SK-N-SH (cell line): ENCODE measurements at regions not wholly inside any gene's neighbourhood (a gene's known extent, or its start where the extent isn't known, plus 50 kb on each side); places are given as distances from the start of the nearest gene placed in this dataset.

Experiments
- CTCF ChIA-PET: fragments of 300-600, 350-600 bp; formaldehyde crosslinking; extraction: SDS; loops from one replicate; lab custom pipeline; 2021; lab: Yijun Ruan, JAX
- POLR2A ChIA-PET: fragments of 350-600 bp; sonication (Branson Sonifier 250); formaldehyde crosslinking; extraction: SDS; loops from one replicate; lab custom pipeline; 2020; ENCODE audit warnings: antibody characterized with exemption, inconsistent platforms; lab: Yijun Ruan, JAX
- DNase-seq: peaks from one replicate; pipeline ENCODE4 v3.0.0; 2012
- H2AFZ ChIP-seq: fragments of 200-600 bp; sonication (generic); 2 replicates; pipeline ENCODE4 v1.8.1; 2016; ENCODE audit warnings: antibody characterized with exemption, mild to moderate bottlenecking, low read depth
- H3F3A ChIP-seq: fragments of 200-600 bp; sonication (generic); replicated peaks from 2 replicates; pipeline ENCODE3; 2016; ENCODE audit warnings: antibody characterized with exemption, mild to moderate bottlenecking; ENCODE audit not compliant: insufficient read depth
- H3K27ac ChIP-seq, 2 experiments: fragments of 200-500 bp in 1 of 2; fragments of 200-600 bp in 1 of 2; sonication (Bioruptor generic) in 1 of 2; sonication (generic), shearing (Covaris generic) in 1 of 2; 2 replicates each; pipeline versions ENCODE4 v1.5.1 to v1.6.1; 2014 to 2016; ENCODE audit warnings: low read depth in 2 of 2, inconsistent platforms in 1 of 2, low read length in 1 of 2, mild to moderate bottlenecking in 1 of 2, mixed read lengths in 1 of 2
- H3K27me3 ChIP-seq: fragments of 200-600 bp; sonication (generic), shearing (Covaris generic); 2 replicates; pipeline ENCODE4 v1.6.1; 2016; ENCODE audit warnings: mixed run types; ENCODE audit not compliant: insufficient read depth
- H3K36me3 ChIP-seq, 2 experiments: fragments of 200-500 bp in 1 of 2; fragments of 200-600 bp in 1 of 2; sonication (Bioruptor generic) in 1 of 2; sonication (generic) in 1 of 2; replicated peaks in 1 of 2; 2 replicates each; pipeline versions ENCODE3 to v1.5.1; 2014 to 2016; ENCODE audit warnings: low read length in 1 of 2, mild to moderate bottlenecking in 1 of 2; ENCODE audit not compliant: insufficient read depth in 2 of 2, control insufficient read depth in 1 of 2
- H3K4me1 ChIP-seq, 2 experiments: fragments of 200-500 bp in 1 of 2; fragments of 200-600 bp in 1 of 2; sonication (Bioruptor generic) in 1 of 2; sonication (generic), shearing (Covaris generic) in 1 of 2; 2 replicates each; pipeline versions ENCODE4 v1.5.1 to v1.6.1; 2014 to 2016; ENCODE audit warnings: low read depth in 1 of 2, low read length in 1 of 2, mixed run types in 1 of 2; ENCODE audit not compliant: insufficient read depth in 2 of 2, control insufficient read depth in 1 of 2
- H3K4me2 ChIP-seq: fragments of 200-600 bp; sonication (generic), shearing (Covaris generic); 2 replicates; pipeline ENCODE4 v1.6.1; 2017; ENCODE audit warnings: mixed run types
- H3K4me3 ChIP-seq, 2 experiments: fragments of 200-500 bp in 1 of 2; fragments of 200-600 bp in 1 of 2; sonication (Bioruptor generic) in 1 of 2; sonication (generic), shearing (Covaris generic) in 1 of 2; 2 replicates each; pipeline versions ENCODE4 v1.5.1 to v1.8.1; 2014 to 2016; ENCODE audit warnings: low read depth in 2 of 2, inconsistent platforms in 1 of 2, low read length in 1 of 2, mild to moderate bottlenecking in 1 of 2, mixed read lengths in 1 of 2, moderate library complexity in 1 of 2
- H3K79me2 ChIP-seq: fragments of 200-600 bp; sonication (generic); 2 replicates; pipeline ENCODE4 v1.8.1; 2017; ENCODE audit warnings: mild to moderate bottlenecking; ENCODE audit not compliant: insufficient read depth
- H3K9ac ChIP-seq: fragments of 200-600 bp; sonication (generic); 2 replicates; pipeline ENCODE4 v1.6.1; 2017; ENCODE audit warnings: mixed run types
- H3K9me2 ChIP-seq: fragments of 200-600 bp; sonication (generic); 2 replicates; pipeline ENCODE4 v1.6.1; 2017; ENCODE audit warnings: mixed run types
- H3K9me3 ChIP-seq: fragments of 200-600 bp; sonication (generic); 2 replicates; pipeline ENCODE4 v1.6.1; 2017; ENCODE audit warnings: mixed run types, mild to moderate bottlenecking, moderate library complexity
- H4K20me1 ChIP-seq: fragments of 200-600 bp; sonication (generic); 2 replicates; pipeline ENCODE4 v1.6.1; 2017; ENCODE audit warnings: mild to moderate bottlenecking, mixed run types; ENCODE audit not compliant: insufficient read depth
- EP300 ChIP-seq, 2 experiments: IDR thresholded peaks; 2 replicates each; pipeline versions ENCODE4 v1.4.0 to v1.6.1; 2012; ENCODE audit warnings: borderline replicate concordance in 1 of 2, low read depth in 1 of 2, low read length in 1 of 2
- FOSL2 ChIP-seq: IDR thresholded peaks from 2 replicates; pipeline ENCODE4 v1.4.0; 2012; ENCODE audit warnings: low read depth, mild to moderate bottlenecking, moderate library complexity, borderline replicate concordance
- GATA2 ChIP-seq: sonication (generic); formaldehyde crosslinking; IDR thresholded peaks from 2 replicates; pipeline ENCODE4 v1.5.0; 2020; ENCODE audit warnings: mild to moderate bottlenecking, missing genetic modification reagents
- JUND ChIP-seq: IDR thresholded peaks from 2 replicates; pipeline ENCODE4 v1.4.0; 2012
- MEF2A ChIP-seq: IDR thresholded peaks from 2 replicates; pipeline ENCODE4 v1.4.0; 2012; ENCODE audit warnings: low read depth, borderline replicate concordance
- MXI1 ChIP-seq: IDR thresholded peaks from 2 replicates; pipeline ENCODE4 v1.6.1; 2012; ENCODE audit warnings: mild to moderate bottlenecking, low read depth, low read length, improper control_type of control experiment
- NFIC ChIP-seq: IDR thresholded peaks from 2 replicates; pipeline ENCODE4 v1.4.0; 2012; ENCODE audit warnings: borderline replicate concordance
- RAD21 ChIP-seq: IDR thresholded peaks from 2 replicates; pipeline ENCODE4 v1.6.1; 2012; ENCODE audit warnings: mild to moderate bottlenecking, low read length
- RCOR1 ChIP-seq: fragments of 150-350 bp; IDR thresholded peaks from 2 replicates; pipeline ENCODE4 v1.6.1; 2017; ENCODE audit warnings: antibody characterized with exemption, low read length
- SMC3 ChIP-seq: IDR thresholded peaks from 2 replicates; pipeline ENCODE4 v1.6.1; 2012; ENCODE audit warnings: low read depth, low read length, improper control_type of control experiment
- TAF1 ChIP-seq: IDR thresholded peaks from 2 replicates; pipeline ENCODE4 v1.6.1; 2012; ENCODE audit warnings: low read depth, mild to moderate bottlenecking, low read length, moderate library complexity, borderline replicate concordance
- TEAD4 ChIP-seq: IDR thresholded peaks from 2 replicates; pipeline ENCODE4 v1.4.0; 2012; ENCODE audit warnings: mild to moderate bottlenecking, borderline replicate concordance; ENCODE audit not compliant: insufficient read depth
- YY1 ChIP-seq: IDR thresholded peaks from 2 replicates; pipeline ENCODE4 v1.4.0; 2012; ENCODE audit warnings: low read depth, mild to moderate bottlenecking
- WGBS: methylation state at CpG from one replicate; pipeline ENCODE4 v1.1.6; 2017; ENCODE audit warnings: low lambda C conversion rate; 5-methylcytosine and 5-hydroxymethylcytosine counted together
- TF ChIP-seq, protein P1 (sequence below): IDR thresholded peaks from 2 replicates; pipeline ENCODE4 v1.4.0; 2012; ENCODE audit warnings: low read depth, borderline replicate concordance
- TF ChIP-seq, protein P2 (sequence below): fragments of 150-350 bp; IDR thresholded peaks from 2 replicates; pipeline ENCODE4 v1.6.1; 2016; ENCODE audit warnings: mild to moderate bottlenecking, low read depth, low read length
- TF ChIP-seq, protein P3 (sequence below): fragments of 200-600 bp; sonication (generic); IDR thresholded peaks from 2 replicates; pipeline ENCODE4 v1.6.1; 2017; ENCODE audit warnings: antibody characterized with exemption, mild to moderate bottlenecking, moderate library complexity
- TF ChIP-seq, protein P4 (sequence below): IDR thresholded peaks from 2 replicates; pipeline ENCODE4 v1.4.0; 2012; ENCODE audit warnings: low read depth
- TF ChIP-seq, protein P5 (sequence below): IDR thresholded peaks from 2 replicates; pipeline ENCODE4 v1.4.0; 2012; ENCODE audit warnings: low read depth, borderline replicate concordance

DNA sequence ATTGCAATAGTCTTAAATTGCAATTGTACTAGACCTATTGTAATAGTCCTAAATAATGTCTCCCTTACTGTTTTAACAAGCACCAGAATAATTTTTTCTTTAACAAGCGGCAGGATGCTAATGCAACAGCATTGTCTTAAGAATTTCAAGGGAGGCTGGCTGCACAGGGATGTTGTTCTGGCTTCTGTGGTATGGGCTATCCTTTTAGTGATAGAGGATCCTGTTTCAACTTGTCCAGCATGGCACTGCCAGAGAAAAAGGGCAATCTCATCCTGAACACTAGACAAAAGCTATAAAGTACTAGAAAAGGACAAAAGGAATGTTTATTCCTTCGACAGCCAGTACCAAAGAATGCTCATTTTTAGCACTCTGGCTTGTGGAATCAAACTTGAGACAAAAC, 405.5 kb upstream of the ACTRT1 start:
- 10% methylated on average over 2 of the region's 2 CpGs for whole genome bisulfite sequencing
- no peaks in the 10 kb centered on the region for H4K20me1 ChIP-seq
- H2AFZ ChIP-seq: no peak overlapping the region
- no peaks in the 10 kb centered on the region for H3K4me1 ChIP-seq
- H3F3A ChIP-seq: no peaks in the 10 kb centered on the region
- TF ChIP-seq RAD21: no peak
- TF ChIP-seq, protein P1, sequence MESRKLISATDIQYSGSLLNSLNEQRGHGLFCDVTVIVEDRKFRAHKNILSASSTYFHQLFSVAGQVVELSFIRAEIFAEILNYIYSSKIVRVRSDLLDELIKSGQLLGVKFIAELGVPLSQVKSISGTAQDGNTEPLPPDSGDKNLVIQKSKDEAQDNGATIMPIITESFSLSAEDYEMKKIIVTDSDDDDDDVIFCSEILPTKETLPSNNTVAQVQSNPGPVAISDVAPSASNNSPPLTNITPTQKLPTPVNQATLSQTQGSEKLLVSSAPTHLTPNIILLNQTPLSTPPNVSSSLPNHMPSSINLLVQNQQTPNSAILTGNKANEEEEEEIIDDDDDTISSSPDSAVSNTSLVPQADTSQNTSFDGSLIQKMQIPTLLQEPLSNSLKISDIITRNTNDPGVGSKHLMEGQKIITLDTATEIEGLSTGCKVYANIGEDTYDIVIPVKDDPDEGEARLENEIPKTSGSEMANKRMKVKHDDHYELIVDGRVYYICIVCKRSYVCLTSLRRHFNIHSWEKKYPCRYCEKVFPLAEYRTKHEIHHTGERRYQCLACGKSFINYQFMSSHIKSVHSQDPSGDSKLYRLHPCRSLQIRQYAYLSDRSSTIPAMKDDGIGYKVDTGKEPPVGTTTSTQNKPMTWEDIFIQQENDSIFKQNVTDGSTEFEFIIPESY: no peak
- TF ChIP-seq JUND: no peak
- TF ChIP-seq, protein P2, sequence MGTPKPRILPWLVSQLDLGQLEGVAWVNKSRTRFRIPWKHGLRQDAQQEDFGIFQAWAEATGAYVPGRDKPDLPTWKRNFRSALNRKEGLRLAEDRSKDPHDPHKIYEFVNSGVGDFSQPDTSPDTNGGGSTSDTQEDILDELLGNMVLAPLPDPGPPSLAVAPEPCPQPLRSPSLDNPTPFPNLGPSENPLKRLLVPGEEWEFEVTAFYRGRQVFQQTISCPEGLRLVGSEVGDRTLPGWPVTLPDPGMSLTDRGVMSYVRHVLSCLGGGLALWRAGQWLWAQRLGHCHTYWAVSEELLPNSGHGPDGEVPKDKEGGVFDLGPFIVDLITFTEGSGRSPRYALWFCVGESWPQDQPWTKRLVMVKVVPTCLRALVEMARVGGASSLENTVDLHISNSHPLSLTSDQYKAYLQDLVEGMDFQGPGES: no peak
- TF ChIP-seq NFIC: no peak
- TF ChIP-seq, protein P3, sequence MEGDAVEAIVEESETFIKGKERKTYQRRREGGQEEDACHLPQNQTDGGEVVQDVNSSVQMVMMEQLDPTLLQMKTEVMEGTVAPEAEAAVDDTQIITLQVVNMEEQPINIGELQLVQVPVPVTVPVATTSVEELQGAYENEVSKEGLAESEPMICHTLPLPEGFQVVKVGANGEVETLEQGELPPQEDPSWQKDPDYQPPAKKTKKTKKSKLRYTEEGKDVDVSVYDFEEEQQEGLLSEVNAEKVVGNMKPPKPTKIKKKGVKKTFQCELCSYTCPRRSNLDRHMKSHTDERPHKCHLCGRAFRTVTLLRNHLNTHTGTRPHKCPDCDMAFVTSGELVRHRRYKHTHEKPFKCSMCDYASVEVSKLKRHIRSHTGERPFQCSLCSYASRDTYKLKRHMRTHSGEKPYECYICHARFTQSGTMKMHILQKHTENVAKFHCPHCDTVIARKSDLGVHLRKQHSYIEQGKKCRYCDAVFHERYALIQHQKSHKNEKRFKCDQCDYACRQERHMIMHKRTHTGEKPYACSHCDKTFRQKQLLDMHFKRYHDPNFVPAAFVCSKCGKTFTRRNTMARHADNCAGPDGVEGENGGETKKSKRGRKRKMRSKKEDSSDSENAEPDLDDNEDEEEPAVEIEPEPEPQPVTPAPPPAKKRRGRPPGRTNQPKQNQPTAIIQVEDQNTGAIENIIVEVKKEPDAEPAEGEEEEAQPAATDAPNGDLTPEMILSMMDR: no peak
- no peak for TF ChIP-seq TEAD4
- TF ChIP-seq, protein P4, sequence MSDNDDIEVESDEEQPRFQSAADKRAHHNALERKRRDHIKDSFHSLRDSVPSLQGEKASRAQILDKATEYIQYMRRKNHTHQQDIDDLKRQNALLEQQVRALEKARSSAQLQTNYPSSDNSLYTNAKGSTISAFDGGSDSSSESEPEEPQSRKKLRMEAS: no peak
- no peak for TF ChIP-seq GATA2 (CRISPR knock-in tag)
- TF ChIP-seq, protein P5, sequence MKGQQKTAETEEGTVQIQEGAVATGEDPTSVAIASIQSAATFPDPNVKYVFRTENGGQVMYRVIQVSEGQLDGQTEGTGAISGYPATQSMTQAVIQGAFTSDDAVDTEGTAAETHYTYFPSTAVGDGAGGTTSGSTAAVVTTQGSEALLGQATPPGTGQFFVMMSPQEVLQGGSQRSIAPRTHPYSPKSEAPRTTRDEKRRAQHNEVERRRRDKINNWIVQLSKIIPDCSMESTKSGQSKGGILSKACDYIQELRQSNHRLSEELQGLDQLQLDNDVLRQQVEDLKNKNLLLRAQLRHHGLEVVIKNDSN: no peak
- TF ChIP-seq TAF1: no peak
- TF ChIP-seq FOSL2: no peak
- TF ChIP-seq RCOR1: no peak
- no peak for TF ChIP-seq MXI1
- no peak for TF ChIP-seq MEF2A
- TF ChIP-seq EP300 (IDR thresholded peaks at IDR 0.05; ENCODE audit: borderline replicate concordance in 1 of 2, low read depth in 1 of 2, low read length in 1 of 2): no peak
- TF ChIP-seq SMC3: no peak
- TF ChIP-seq YY1: no peak
- H3K9me2 ChIP-seq: no peaks in the 10 kb centered on the region
- no peak overlapping the region for H3K4me3 ChIP-seq
- POLR2A ChIA-PET: no interaction called here
- H3K9ac ChIP-seq: no peak overlapping the region
- no peaks in the 10 kb centered on the region for H3K27me3 ChIP-seq
- no peak overlapping the region for H3K4me2 ChIP-seq
- DNase-seq: no peak
- no peaks in the 10 kb centered on the region for H3K79me2 ChIP-seq
- no peaks in the 10 kb centered on the region for H3K36me3 ChIP-seq
- H3K27ac ChIP-seq: no peak overlapping the region
- H3K9me3 ChIP-seq: no peaks in the 10 kb centered on the region
- CTCF ChIA-PET: interaction anchor here (1.2 kb wide), 1 partner anchor 222 kb away, joined by 3 read pairs; no protein-coding TSS in a partner anchor
